D721Med (cell line): ENCODE measurements at regions not wholly inside any gene's neighbourhood (a gene's known extent, or its start where the extent isn't known, plus 50 kb on each side); places are given as distances from the start of the nearest gene placed in this dataset.

Experiments
- DNase-seq: peaks from one replicate; pipeline ENCODE4 v3.0.0; 2011; ENCODE audit warnings: low spot score; ENCODE audit not compliant: insufficient read length
- FAIRE-seq: peaks from 2 replicates; lab custom pipeline; 2011; peaks lifted over from hg19 to GRCh38; lab: Jason Lieb, UNC
- CTCF ChIP-seq: IDR thresholded peaks from 2 replicates; pipeline ENCODE4 v1.5.1; 2012; ENCODE audit warnings: mild to moderate bottlenecking, control low read depth; ENCODE audit not compliant: insufficient read depth; ENCODE audit errors: missing control alignments

GRCh38 chr4:100797791-100798190 is 280.0 kb upstream of the EMCN start:
- no peak for TF ChIP-seq CTCF
- no peak for FAIRE-seq
- DNase-seq = no peak

- FAIRE-seq = no peak
- no peak for TF ChIP-seq CTCF
- no peak for DNase-seq
Measured at GRCh38 chr4:100797356-100797755, 279.5 kb upstream of the EMCN start.

- no peak for FAIRE-seq
- DNase-seq = no peak
- no peak for TF ChIP-seq CTCF
Measured at GRCh38 chr4:100796332-100796731, 278.5 kb upstream of the EMCN start.

GRCh38 chr4:100795581-100795980 is 277.8 kb upstream of the EMCN start:
- no peak for DNase-seq
- no peak for FAIRE-seq
- TF ChIP-seq CTCF = no peak

- DNase-seq (no peak), FAIRE-seq (no peak)
- TF ChIP-seq CTCF = no peak
Measured at GRCh38 chr4:100790836-100791615, 273.2 kb upstream of the EMCN start.

- DNase-seq (no peak), FAIRE-seq (no peak)
- no peak for TF ChIP-seq CTCF
Measured at GRCh38 chr4:100789991-100790390, 272.2 kb upstream of the EMCN start.

GRCh38 chr4:100786481-100786880 is 268.7 kb upstream of the EMCN start:
- FAIRE-seq = no peak
- no peak for TF ChIP-seq CTCF

More at GRCh38 chr4:100786481-100786880, 268.7 kb upstream of the EMCN start:
- DNase-seq = no peak
